Stomach (tissue), 8 donors: ENCODE measurements at regions not wholly inside any gene's neighbourhood (a gene's known extent, or its start where the extent isn't known, plus 50 kb on each side); places are given as distances from the start of the nearest gene placed in this dataset.

Experiments
- DNase-seq, 2 donors: peaks; one replicate each; pipeline versions ENCODE4 v3.0.0 to v3.0.0-alpha.2; 2013 to 2019
- H3K27ac ChIP-seq, 5 donors: fragments of 200-600 bp in 4 of 5; sonication (generic) in 4 of 5; one replicate each; pipeline ENCODE4 v1.5.1; 2013 to 2019; ENCODE audit warnings: mild to moderate bottlenecking in 1 of 5, moderate library complexity in 1 of 5
- H3K27me3 ChIP-seq, 3 donors: fragments of 200-600 bp; sonication (generic); one replicate each; pipeline ENCODE4 v1.5.1; 2017 to 2019; ENCODE audit warnings: mixed run types in 1 of 3
- H3K36me3 ChIP-seq, 4 donors: fragments of 200-600 bp; sonication (generic); 1 replicate in 3 of 4; 2 replicates in 1 of 4; pipeline ENCODE4 v1.5.1; 2016 to 2019
- H3K4me1 ChIP-seq, 4 donors: fragments of 200-600 bp; sonication (generic); one replicate each; pipeline ENCODE4 v1.5.1; 2016 to 2019
- H3K4me3 ChIP-seq, 4 donors: fragments of 200-600 bp; sonication (generic) in 3 of 4; one replicate each; pipeline ENCODE4 v1.5.1; 2016 to 2019; ENCODE audit warnings: mild to moderate bottlenecking in 1 of 4
- H3K9me3 ChIP-seq, 4 donors: fragments of 200-600 bp; sonication (generic); one replicate each; pipeline ENCODE4 v1.5.1; 2016 to 2019
- CTCF ChIP-seq, 7 experiments: fragments of 450-650 bp in 4 of 7; fragments of 200-600 bp in 3 of 7; sonication (generic) in 3 of 7; IDR thresholded peaks; one replicate each; pipeline ENCODE4 v1.5.1; 2016 to 2019; ENCODE audit warnings: antibody characterized with exemption in 7 of 7, control low read depth in 2 of 7, mild to moderate bottlenecking in 1 of 7
- EP300 ChIP-seq: sonication (generic); formaldehyde crosslinking; IDR thresholded peaks from one replicate; pipeline ENCODE4 v1.6.1; 2017; ENCODE audit warnings: antibody characterized with exemption
- POLR2A ChIP-seq, 4 donors: fragments of 450-650 bp; IDR thresholded peaks; one replicate each; pipeline ENCODE4 v1.6.1; 2016; ENCODE audit warnings: antibody characterized with exemption in 4 of 4, control low read depth in 2 of 4, mild to moderate bottlenecking in 1 of 4, moderate library complexity in 1 of 4
- POLR2AphosphoS5 ChIP-seq, 3 donors: sonication (generic); formaldehyde crosslinking; IDR thresholded peaks; one replicate each; pipeline ENCODE4 v1.6.1; 2016; ENCODE audit warnings: antibody characterized with exemption in 3 of 3
- WGBS, 5 donors: extraction: QIAGEN DNeasy Blood & Tissue Kit in 3 of 5; methylation state at CpG; one replicate each; pipeline versions ENCODE4 v1.1.5 to v1.1.7; 2013 to 2018; 5-methylcytosine and 5-hydroxymethylcytosine counted together
- intact Hi-C: fragments of 100-400 bp; cut with DNase I; formaldehyde crosslinking; loops from one replicate; pipeline ENCODE4 v1.15.1; 2023; ENCODE audit warnings: low total_unique reads
- donor health status: healthy with polysubstance abuse.
- donor health status: Bipolar disorder and iron deficiency.
- donor health status: healthy.

- Histone ChIP-seq H3K27ac (no peak overlapping the region), H3K4me1 (no peaks in the 10 kb centered on the region), H3K36me3 (no peaks in the 10 kb centered on the region), H3K27me3 (no peaks in the 10 kb centered on the region), H3K4me3 (no peak overlapping the region), H3K9me3 (no peaks in the 10 kb centered on the region)
- no peak for TF ChIP-seq POLR2AphosphoS5 (IDR thresholded peaks at IDR 0.05)
- TF ChIP-seq EP300, result no peak
- no peak for TF ChIP-seq CTCF (IDR thresholded peaks at IDR 0.05)
- no peak for TF ChIP-seq POLR2A (IDR thresholded peaks at IDR 0.05)
- DNase-seq, result no peak
- intact Hi-C loops, result no loop called here
- 89 to 96% (median 91%) methylated on average over 3 of the region's 3 CpGs for WGBS, 5 donors
Measured at GRCh38 chr5:40017918-40018317, 593.1 kb upstream of the DAB2 start.

GRCh38 chr5:40017135-40017534 is 592.4 kb upstream of the DAB2 start:
- WGBS, 5 donors, result 63 to 86% (median 79%) methylated on average over 1 of the region's 1 CpG
- TF ChIP-seq EP300 (no peak), CTCF (IDR thresholded peaks at IDR 0.05) (no peak), POLR2AphosphoS5 (IDR thresholded peaks at IDR 0.05) (no peak), POLR2A (IDR thresholded peaks at IDR 0.05) (no peak)
- Histone ChIP-seq H3K9me3 (no peaks in the 10 kb centered on the region), H3K4me1 (no peaks in the 10 kb centered on the region), H3K36me3 (no peaks in the 10 kb centered on the region), H3K27me3 (no peaks in the 10 kb centered on the region), H3K4me3 (no peak overlapping the region), H3K27ac (no peak overlapping the region)
- intact Hi-C loops, result no loop called here
- DNase-seq, result no peak

GRCh38 chr5:40010436-40010835 is 585.7 kb upstream of the DAB2 start:
- no peak overlapping the region for H3K4me3 ChIP-seq
- WGBS, 5 donors, result 0 to 85% (median 77%) methylated on average over 1 of the region's 1 CpG
- TF ChIP-seq POLR2A (IDR thresholded peaks at IDR 0.05) (no peak), POLR2AphosphoS5 (IDR thresholded peaks at IDR 0.05) (no peak), CTCF (IDR thresholded peaks at IDR 0.05) (no peak), EP300 (no peak)
- no peaks in the 10 kb centered on the region for H3K4me1 ChIP-seq
- no peaks in the 10 kb centered on the region for H3K36me3 ChIP-seq
- no peaks in the 10 kb centered on the region for H3K27me3 ChIP-seq
- intact Hi-C loops, result no loop called here
- DNase-seq, result no peak
- peaks cover 0 to 4% (median 2%) of the 10 kb centered on the region in 4 donors for H3K9me3 ChIP-seq
- no peak overlapping the region for H3K27ac ChIP-seq

GRCh38 chr5:40006260-40006659 is 581.5 kb upstream of the DAB2 start:
- TF ChIP-seq CTCF (IDR thresholded peaks at IDR 0.05) (no peak), POLR2A (IDR thresholded peaks at IDR 0.05) (no peak), POLR2AphosphoS5 (IDR thresholded peaks at IDR 0.05) (no peak), EP300 (no peak)
- Histone ChIP-seq H3K9me3 (peaks cover 0 to 4% (median 2%) of the 10 kb centered on the region in 4 donors), H3K4me1 (no peaks in the 10 kb centered on the region), H3K36me3 (no peaks in the 10 kb centered on the region), H3K4me3 (no peak overlapping the region), H3K27me3 (no peaks in the 10 kb centered on the region), H3K27ac (no peak overlapping the region)
- DNase-seq, result no peak
- 85 to 100% (median 98%) methylated on average over 1 of the region's 1 CpG for WGBS, 5 donors
- intact Hi-C loops, result no loop called here
